Activated B cell treated with CpG ODN at 0.5 μM for 24 hours (primary cell): ENCODE measurements at regions not wholly inside any gene's neighbourhood (a gene's known extent, or its start where the extent isn't known, plus 50 kb on each side); places are given as distances from the start of the nearest gene placed in this dataset.

Experiments
- ATAC-seq: fragments of 200-7000 bp; cut with Tn5 transposase; one replicate; pipeline ENCODE4 v1.10.0; 2021; ENCODE audit warnings: low read depth, mild to moderate bottlenecking, moderate library complexity
- CTCF ChIA-PET: fragments of 350-600 bp; sonication (Branson Sonifier 250); formaldehyde crosslinking; loops from one replicate; lab custom pipeline; 2021; ENCODE audit warnings: antibody characterized with exemption; lab: Charles Lee
- POLR2A ChIA-PET: fragments of 350-600 bp; sonication (Branson Sonifier 250); formaldehyde crosslinking; loops from one replicate; lab custom pipeline; 2021; ENCODE audit warnings: antibody characterized with exemption; lab: Charles Lee
- DNase-seq: peaks from one replicate; pipeline ENCODE4 v3.0.0; 2022
- H3K27ac Mint-ChIP-seq: one replicate; pipeline ENCODE4 v1.8.0; 2020; ENCODE audit warnings: mixed read lengths
- H3K27me3 Mint-ChIP-seq: one replicate; pipeline ENCODE4 v1.8.0; 2021; ENCODE audit warnings: mixed read lengths
- H3K36me3 Mint-ChIP-seq: one replicate; pipeline ENCODE4 v1.8.0; 2021; ENCODE audit warnings: low read depth, mixed read lengths
- H3K4me1 Mint-ChIP-seq: one replicate; pipeline ENCODE4 v1.8.0; 2021; ENCODE audit warnings: mixed read lengths
- H3K4me3 Mint-ChIP-seq: one replicate; pipeline ENCODE4 v1.8.0; 2020; ENCODE audit warnings: mild to moderate bottlenecking, mixed read lengths
- H3K9me3 Mint-ChIP-seq: one replicate; pipeline ENCODE4 v1.8.0; 2020; ENCODE audit warnings: mixed read lengths
- CTCF ChIP-seq: fragments of 200-600 bp; IDR thresholded peaks from one replicate; pipeline ENCODE4 v1.8.0; 2022; ENCODE audit warnings: antibody characterized with exemption, mild to moderate bottlenecking
- intact Hi-C: fragments of 100-400 bp; cut with micrococcal nuclease; formaldehyde crosslinking; loops from one replicate; pipeline ENCODE4 v1.15.1; 2024

- CTCF ChIA-PET = no interaction called here
- Mint-ChIP-seq H3K27ac (no peak overlapping the region), H3K27me3 (no peaks in the 10 kb centered on the region)
Measured at GRCh38 chr11:90784241-90784814, 561.5 kb upstream of the CHORDC1 start.

GRCh38 chr11:90783111-90783510 is 560.3 kb upstream of the CHORDC1 start:
- H3K9me3 Mint-ChIP-seq = peaks cover 11% of the 10 kb centered on the region
- no peaks in the 10 kb centered on the region for H3K27me3 Mint-ChIP-seq
- DNase-seq (no peak), ATAC-seq (no peak)
- no peaks in the 10 kb centered on the region for H3K36me3 Mint-ChIP-seq
- no peak overlapping the region for H3K27ac Mint-ChIP-seq
- no peak overlapping the region for H3K4me3 Mint-ChIP-seq
- CTCF ChIA-PET = no interaction called here
- POLR2A ChIA-PET = no interaction called here
- no peak for TF ChIP-seq CTCF
- intact Hi-C loops = no loop called here
- H3K4me1 Mint-ChIP-seq = no peaks in the 10 kb centered on the region

More at GRCh38 chr11:90784241-90784814, 561.5 kb upstream of the CHORDC1 start:
- DNase-seq = no peak
- Mint-ChIP-seq H3K9me3 (peaks cover 13% of the 10 kb centered on the region), H3K4me1 (no peaks in the 10 kb centered on the region), H3K4me3 (no peak overlapping the region), H3K36me3 (no peaks in the 10 kb centered on the region)
- POLR2A ChIA-PET = no interaction called here
- no peak for ATAC-seq
- intact Hi-C loops = no loop called here
- no peak for TF ChIP-seq CTCF

- no peak for DNase-seq
- no peaks in the 10 kb centered on the region for H3K27me3 Mint-ChIP-seq
- ChIA-PET CTCF (no interaction called here), POLR2A (no interaction called here)
- ATAC-seq = no peak
- peaks cover 3% of the 10 kb centered on the region for H3K9me3 Mint-ChIP-seq
- H3K4me3 Mint-ChIP-seq = no peak overlapping the region
- intact Hi-C loops = no loop called here
- no peak for TF ChIP-seq CTCF
- H3K27ac Mint-ChIP-seq = no peak overlapping the region
- no peaks in the 10 kb centered on the region for H3K4me1 Mint-ChIP-seq
- no peaks in the 10 kb centered on the region for H3K36me3 Mint-ChIP-seq
Measured at GRCh38 chr11:90779098-90779497, 556.2 kb upstream of the CHORDC1 start.

- Mint-ChIP-seq H3K27ac (no peak overlapping the region), H3K4me1 (no peaks in the 10 kb centered on the region), H3K4me3 (no peak overlapping the region), H3K27me3 (no peaks in the 10 kb centered on the region), H3K9me3 (peaks cover 9% of the 10 kb centered on the region), H3K36me3 (no peaks in the 10 kb centered on the region)
- ATAC-seq (no peak), DNase-seq (no peak)
- intact Hi-C loops = no loop called here
- no peak for TF ChIP-seq CTCF
- CTCF ChIA-PET = no interaction called here
- POLR2A ChIA-PET = no interaction called here
Measured at GRCh38 chr11:90775567-90776165, 552.8 kb upstream of the CHORDC1 start.

- Mint-ChIP-seq H3K4me1 (no peaks in the 10 kb centered on the region), H3K36me3 (no peaks in the 10 kb centered on the region), H3K9me3 (peaks cover 9% of the 10 kb centered on the region), H3K27me3 (no peaks in the 10 kb centered on the region), H3K27ac (no peak overlapping the region), H3K4me3 (no peak overlapping the region)
- intact Hi-C loops = no loop called here
- POLR2A ChIA-PET = no interaction called here
- DNase-seq (no peak), ATAC-seq (no peak)
- CTCF ChIA-PET = no interaction called here
- no peak for TF ChIP-seq CTCF
Measured at GRCh38 chr11:90774727-90775566, 552.1 kb upstream of the CHORDC1 start.
